GM19043 (cell line): ENCODE measurements at regions not wholly inside any gene's neighbourhood (a gene's known extent, or its start where the extent isn't known, plus 50 kb on each side); places are given as distances from the start of the nearest gene placed in this dataset.
"Not testable (repeated sequence)": the region's sequence is repeated elsewhere in the genome, so short reads cannot be mapped to it uniquely, and the experiment has no call there.

Experiments used
- ATAC-seq: cut with Tn5 transposase; IDR thresholded peaks from one replicate; pipeline ENCODE4 v1.9.1; 2021; ENCODE audit warnings: low read depth; ENCODE audit not compliant: unreplicated experiment

DNA sequence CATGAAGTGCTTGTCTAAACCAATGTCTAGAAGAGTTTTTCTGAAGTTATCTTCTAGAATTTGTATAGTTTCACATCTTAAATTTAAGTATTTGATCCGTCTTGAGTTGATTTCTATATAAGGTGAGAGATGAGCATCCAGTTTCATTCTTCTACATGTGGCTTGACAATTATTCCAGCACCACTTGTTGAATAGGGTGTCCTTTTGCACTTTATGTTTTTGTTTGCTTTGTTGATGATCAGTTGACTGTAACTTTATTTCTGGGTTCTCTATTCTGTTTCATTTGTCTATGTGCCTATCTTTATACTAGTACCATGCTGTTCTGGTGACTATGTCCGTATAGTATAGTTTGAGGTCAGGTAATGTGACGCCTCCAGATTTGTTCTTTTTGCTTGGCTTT, 426.6 kb upstream of the CHRM2 start:
- ATAC-seq, result no peak

- ATAC-seq, result not testable (repeated sequence)
These were observed 436.7 kb upstream of the CHRM2 start for GRCh38 chr7:136431736-136432135.

GRCh38 chr7:136424058-136424457, 444.4 kb upstream of the CHRM2 start:
- no peak for ATAC-seq

GRCh38 chr7:136419740-136420139, 442.6 kb upstream of the MTPN start:
- not testable (repeated sequence) for ATAC-seq

DNA sequence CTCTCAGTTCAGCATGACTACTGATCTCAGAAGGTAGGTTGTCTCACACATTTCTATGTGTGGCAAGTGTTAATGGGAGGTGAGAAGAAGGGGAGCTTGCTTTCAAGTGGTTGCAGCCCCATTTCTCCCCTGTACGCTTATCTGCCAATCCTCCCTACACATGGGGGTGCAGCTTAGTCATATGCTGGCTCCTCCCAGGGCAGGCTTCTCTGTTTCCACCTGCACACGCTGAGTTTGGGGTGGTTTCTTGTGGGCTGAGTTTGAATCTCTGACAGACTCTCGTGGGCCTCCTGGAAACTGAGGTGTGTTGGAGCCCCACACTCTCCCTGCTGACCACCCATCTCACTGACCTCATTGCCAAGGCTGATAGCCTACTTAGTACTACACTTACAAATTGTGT, 435.8 kb upstream of the MTPN start:
- ATAC-seq, result no peak

DNA sequence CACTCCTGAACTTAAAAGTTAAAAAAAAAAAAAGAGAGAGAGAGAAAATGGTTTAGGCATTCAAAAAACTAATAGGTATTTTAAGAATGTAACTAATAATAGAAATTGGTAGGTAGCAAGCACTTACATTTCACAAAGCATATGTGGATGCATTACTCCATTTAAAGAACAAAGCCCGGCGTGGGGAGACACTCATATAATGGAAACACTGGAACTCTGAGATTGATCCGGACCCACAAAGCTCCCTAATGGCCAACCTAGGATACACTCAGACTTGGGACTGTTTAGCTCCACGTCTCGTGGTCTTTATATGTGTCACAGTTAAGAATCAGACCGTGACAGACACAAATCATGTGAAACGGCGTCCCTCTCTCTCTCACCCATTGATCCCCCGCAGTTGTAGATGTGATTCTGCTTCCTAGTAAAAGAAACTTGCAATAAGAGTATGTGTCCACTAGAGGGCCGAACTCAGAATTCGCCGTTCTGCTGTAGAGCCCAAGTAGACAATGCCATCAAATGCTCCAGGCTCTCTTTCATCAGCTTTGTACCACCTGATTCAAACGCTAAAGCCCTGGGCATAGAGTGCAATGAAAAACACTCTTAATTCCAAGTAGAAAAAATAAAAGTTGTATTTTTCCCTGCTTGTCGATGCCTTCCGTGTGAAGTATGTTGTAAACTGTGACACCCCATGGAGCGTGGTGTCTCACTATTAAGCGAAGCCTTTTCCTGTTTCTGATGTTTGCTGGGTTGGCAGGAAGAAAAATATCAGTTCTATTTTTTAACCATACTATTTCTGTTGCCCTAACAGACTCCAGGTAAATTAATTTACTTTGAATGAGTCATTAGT, 429.0 kb upstream of the MTPN start:
- peak; percentile 88 for ATAC-seq

DNA sequence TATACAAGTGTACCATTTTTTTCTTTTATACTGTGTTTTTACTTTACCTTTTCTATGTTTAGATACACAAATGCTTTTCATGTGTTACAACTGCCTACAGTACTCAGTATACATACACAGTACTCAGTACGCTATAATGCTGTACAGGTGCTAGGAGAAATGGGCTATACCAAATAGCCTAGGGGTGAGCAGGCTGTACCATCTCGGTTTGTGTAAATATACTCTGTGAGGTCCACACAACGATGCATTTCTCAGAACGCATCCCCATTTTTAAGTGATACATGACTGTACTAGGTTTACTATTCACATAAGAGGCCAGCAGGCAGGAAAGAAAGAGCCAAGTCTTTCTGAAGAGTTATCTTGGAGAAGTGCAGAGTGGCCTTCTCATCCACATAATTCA, 426.4 kb upstream of the MTPN start:
- no peak for ATAC-seq

DNA sequence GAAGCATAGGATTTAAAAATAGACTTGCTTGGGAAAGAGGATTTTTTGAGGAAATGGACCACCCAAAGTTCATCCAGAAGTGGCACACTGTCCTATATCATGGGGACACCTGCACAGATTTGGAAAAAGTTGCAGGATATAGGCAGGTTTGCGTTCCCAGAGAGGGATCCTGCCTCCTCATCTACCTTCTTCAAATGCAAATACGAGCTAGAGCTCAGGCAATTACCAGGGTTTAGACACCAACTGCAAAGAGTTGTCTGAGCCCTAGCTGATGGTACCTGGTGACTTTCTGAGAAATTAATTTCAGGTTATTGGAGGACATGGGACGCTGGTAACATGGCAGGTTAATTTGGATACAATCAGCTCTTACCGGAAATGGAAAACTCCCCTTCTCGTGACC, 423.7 kb upstream of the MTPN start:
- ATAC-seq, result no peak

GRCh38 chr7:136399385-136399784, 422.2 kb upstream of the MTPN start:
- ATAC-seq, result no peak

DNA sequence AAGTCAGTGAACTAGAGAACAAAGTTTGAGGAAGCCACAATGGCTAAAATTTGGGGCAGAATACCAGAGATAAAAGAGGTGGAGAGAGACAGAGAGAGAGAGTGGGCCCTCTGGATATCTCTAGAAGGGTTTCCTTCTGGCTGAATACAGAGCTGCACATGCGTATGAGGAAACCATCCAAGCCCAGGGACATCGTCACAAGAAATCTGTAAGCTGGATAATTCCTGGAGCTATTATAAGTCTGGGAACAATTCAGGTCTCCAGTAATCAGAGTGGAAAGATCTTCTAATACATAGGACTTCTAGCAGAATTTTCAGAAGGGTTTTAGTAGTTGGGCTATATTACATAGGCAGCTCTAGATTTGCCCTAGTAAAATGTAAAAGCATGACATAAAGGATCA, 415.7 kb upstream of the MTPN start:
- no peak for ATAC-seq

GRCh38 chr7:136391371-136391770, 414.2 kb upstream of the MTPN start:
- no peak for ATAC-seq

DNA sequence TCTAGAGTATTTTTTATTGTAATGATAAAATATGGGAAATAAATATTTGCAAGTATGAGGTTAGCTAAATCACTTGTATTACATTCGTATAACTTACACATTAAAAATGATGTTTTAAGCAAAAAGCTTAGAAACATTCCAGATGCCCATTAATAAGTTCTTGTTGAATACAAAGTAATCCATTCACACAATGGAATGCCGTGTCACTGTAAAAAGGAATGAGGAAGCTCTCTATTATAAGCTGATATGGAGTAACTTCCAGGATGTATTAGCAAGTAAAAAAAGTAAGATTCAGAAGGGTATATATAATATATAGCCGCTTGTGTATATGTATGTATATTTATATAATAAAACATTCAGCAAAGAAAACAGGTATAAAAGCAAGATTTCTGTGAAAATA, 412.8 kb upstream of the MTPN start:
- no peak for ATAC-seq

DNA sequence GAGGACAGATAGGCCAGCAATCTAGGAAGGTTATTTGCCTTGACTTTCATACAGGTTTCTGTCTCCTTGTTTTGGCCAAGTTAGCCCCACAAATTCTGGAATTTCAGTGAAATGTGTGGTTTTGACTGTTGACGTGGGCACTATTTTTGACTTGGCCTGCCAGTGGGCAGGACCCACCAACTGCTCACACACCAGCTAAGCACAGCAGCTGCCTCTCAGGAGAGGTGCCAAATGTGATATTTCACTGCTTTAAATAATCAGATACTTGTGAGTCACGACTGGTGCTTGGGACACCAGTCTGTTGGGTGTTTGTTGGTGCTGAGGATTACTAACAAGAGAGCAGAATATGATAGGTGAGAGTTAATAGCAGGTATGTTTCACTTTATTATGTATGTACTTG, 409.7 kb upstream of the MTPN start:
- ATAC-seq, result no peak

DNA sequence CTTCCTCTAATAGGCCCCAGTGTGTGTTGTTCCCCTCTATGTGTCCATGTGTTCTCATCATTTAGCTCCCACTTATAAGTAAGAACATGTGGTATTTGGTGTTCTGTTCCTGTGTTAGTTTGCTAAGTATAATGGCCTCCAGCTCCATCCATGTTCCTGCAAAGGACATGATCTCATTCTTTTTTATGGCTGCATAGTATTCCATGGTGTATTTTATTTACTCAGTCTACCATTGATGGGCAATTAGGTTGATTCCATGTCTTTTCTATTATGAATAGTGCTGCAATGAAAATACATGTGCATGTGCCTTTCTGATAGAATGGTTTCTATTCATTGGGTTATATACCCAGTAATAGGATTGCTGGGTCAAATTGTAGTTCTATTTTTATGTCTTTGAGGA, 394.2 kb upstream of the MTPN start:
- ATAC-seq, result not testable (repeated sequence)

DNA sequence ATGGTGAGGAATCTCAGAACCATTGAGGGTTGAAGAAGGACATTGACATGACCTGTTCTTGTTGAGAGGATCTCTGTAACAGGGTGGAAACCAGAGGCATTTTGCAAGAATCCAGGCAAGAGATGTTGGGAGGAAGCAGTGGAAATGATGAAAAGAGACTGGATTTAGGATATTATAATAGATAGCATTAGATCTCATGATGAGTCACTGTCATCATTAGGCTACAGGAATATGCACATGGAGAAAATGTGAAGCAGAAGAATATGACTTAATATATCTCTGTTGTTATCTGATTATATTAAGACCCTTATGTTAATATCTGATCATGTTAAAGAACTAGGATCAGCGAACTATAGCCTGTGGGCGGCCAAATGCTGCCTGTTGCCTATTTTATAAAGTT, 393.0 kb upstream of the MTPN start:
- no peak for ATAC-seq

DNA sequence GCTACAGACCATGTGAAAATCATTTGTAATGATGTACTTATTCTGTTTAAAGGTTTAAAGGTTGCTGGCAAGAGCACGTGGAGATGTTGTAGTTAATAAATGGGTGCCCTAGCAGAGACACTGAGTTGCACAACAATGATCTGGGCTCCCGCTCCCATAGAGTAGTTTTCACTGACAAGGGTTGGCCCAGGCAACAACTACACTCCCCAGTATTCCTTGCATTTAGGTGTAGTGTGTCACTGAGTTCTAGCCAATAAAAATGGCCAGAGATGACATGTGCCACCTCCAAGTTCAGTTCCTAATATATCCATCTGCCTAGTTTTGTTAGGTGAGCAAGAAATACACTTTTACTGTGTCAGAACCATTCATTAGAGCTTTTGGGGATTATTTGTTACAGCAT, 392.1 kb upstream of the MTPN start:
- no peak for ATAC-seq

- ATAC-seq, result peak; percentile 88
These were observed 382.3 kb upstream of the MTPN start for GRCh38 chr7:136359333-136359903.

GRCh38 chr7:136353287-136353686, 376.1 kb upstream of the MTPN start:
- peak; percentile 47 for ATAC-seq

DNA sequence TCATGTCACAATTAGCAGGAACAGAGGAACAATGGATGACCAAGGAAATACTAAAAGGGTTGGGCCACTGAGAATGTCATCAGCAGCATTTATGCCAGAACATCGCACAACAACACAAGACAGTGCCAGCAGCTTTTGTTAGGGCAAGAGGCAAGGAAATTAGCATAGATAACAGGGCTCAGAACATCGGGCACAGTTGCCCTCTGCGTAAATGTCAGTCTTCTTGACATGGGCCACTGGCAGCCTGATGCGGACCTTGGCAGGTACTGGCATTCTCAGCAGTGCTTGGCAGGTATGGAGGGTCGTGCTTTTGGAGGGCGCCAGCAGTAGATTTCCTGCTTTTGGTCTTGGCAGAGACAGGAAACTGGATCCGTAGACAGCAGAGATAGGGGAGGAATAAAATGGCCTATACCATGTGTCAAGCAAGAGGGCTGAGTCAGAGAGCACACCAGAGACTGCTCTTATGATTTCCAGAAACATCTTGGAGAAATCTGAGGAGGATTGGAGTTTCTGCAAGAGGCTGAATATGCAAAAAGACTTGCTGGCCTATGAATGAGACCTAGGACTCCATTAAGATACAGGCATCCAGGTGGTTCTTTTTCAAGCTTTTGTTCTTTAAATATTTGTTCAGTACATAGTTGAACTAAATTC, 371.5 kb upstream of the MTPN start:
- ATAC-seq, result no peak

- ATAC-seq, result no peak
These were observed 371.0 kb upstream of the MTPN start for GRCh38 chr7:136348142-136348541.

GRCh38 chr7:136347488-136347887, 370.3 kb upstream of the MTPN start:
- no peak for ATAC-seq

- ATAC-seq, result no peak
These were observed 365.1 kb upstream of the MTPN start for GRCh38 chr7:136342251-136342650.
